Smooth muscle cell (in vitro differentiated cells): ENCODE measurements at regions not wholly inside any gene's neighbourhood (a gene's known extent, or its start where the extent isn't known, plus 50 kb on each side); places are given as distances from the start of the nearest gene placed in this dataset.

Experiments
- DNase-seq: peaks from one replicate; lab custom pipeline; 2025; ENCODE audit not compliant: unreplicated experiment; lab: John Stamatoyannopoulos, UW
- H2AFZ ChIP-seq: fragments of 200-600 bp; sonication (generic); 2 replicates; pipeline ENCODE4 v1.6.0; 2016; ENCODE audit warnings: antibody characterized with exemption, low read depth, mild to moderate bottlenecking
- H3F3A ChIP-seq: fragments of 200-600 bp; sonication (generic); 2 replicates; pipeline ENCODE4 v1.6.0; 2017; ENCODE audit warnings: antibody characterized with exemption, low read depth
- H3K27ac ChIP-seq: fragments of 200-600 bp; sonication (generic); 2 replicates; pipeline ENCODE4 v1.5.1; 2016; ENCODE audit warnings: low read depth, mild to moderate bottlenecking
- H3K27me3 ChIP-seq: fragments of 200-600 bp; sonication (generic); 2 replicates; pipeline ENCODE4 v1.6.1; 2016; ENCODE audit warnings: low read depth, mild to moderate bottlenecking
- H3K36me3 ChIP-seq: fragments of 200-600 bp; sonication (generic); 2 replicates; pipeline ENCODE4 v1.5.1; 2016; ENCODE audit warnings: low read depth
- H3K4me1 ChIP-seq: fragments of 200-600 bp; sonication (generic); 2 replicates; pipeline ENCODE4 v1.5.1; 2016; ENCODE audit warnings: low read depth
- H3K4me2 ChIP-seq: fragments of 200-600 bp; sonication (generic); 2 replicates; pipeline ENCODE4 v1.6.0; 2016; ENCODE audit warnings: mild to moderate bottlenecking
- H3K4me3 ChIP-seq: fragments of 200-600 bp; sonication (generic); 2 replicates; pipeline ENCODE4 v1.5.1; 2016; ENCODE audit warnings: mild to moderate bottlenecking
- H3K79me2 ChIP-seq: fragments of 200-600 bp; sonication (generic); 2 replicates; pipeline ENCODE4 v1.6.0; 2016; ENCODE audit warnings: low read depth, mild to moderate bottlenecking
- H3K9ac ChIP-seq: fragments of 200-600 bp; sonication (generic); 2 replicates; pipeline ENCODE4 v1.6.0; 2016; ENCODE audit warnings: low read depth
- H3K9me3 ChIP-seq: fragments of 200-600 bp; sonication (generic); replicated peaks from 2 replicates; pipeline ENCODE4 v1.5.1; 2016; ENCODE audit warnings: low read depth
- H4K20me1 ChIP-seq: fragments of 200-600 bp; sonication (generic); 2 replicates; pipeline ENCODE4 v1.6.0; 2016; ENCODE audit warnings: low read depth
- CTCF ChIP-seq: fragments of 200-600 bp; sonication (generic); IDR thresholded peaks from 2 replicates; pipeline ENCODE4 v1.5.1; 2017; ENCODE audit warnings: borderline replicate concordance, mild to moderate bottlenecking, antibody characterized with exemption; ENCODE audit not compliant: insufficient read depth, poor library complexity, severe bottlenecking
- WGBS: methylation state at CpG from one replicate; pipeline ENCODE4 v1.1.7; 2016; ENCODE audit warnings: low lambda C conversion rate; 5-methylcytosine and 5-hydroxymethylcytosine counted together

DNA sequence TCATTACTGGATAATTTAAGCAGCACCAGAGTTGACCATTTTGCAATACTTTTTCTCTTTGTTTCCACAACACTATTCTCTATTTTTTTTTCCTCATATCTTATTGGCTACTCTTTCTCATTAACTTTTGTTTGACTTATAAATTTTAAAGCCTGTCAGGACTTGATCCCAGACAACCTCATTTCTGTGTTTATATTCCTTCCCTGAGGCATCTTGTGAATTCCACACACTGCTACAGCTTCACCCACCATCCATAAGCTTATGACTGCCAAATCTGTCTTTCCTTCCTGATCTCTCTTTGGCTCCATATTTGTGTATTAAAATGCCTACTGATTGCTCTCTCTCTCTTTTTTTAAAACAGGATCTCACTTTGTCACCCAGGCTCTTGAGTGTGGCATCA is 124.6 kb upstream of the MBL2 start:
- no peaks in the 10 kb centered on the region for H3K9me3 ChIP-seq
- no peaks in the 10 kb centered on the region for H3K79me2 ChIP-seq
- H4K20me1 ChIP-seq = no peaks in the 10 kb centered on the region
- H3K4me2 ChIP-seq = no peak overlapping the region
- H3K4me3 ChIP-seq = no peak overlapping the region
- H2AFZ ChIP-seq = no peak overlapping the region
- TF ChIP-seq CTCF = no peak
- no peaks in the 10 kb centered on the region for H3K4me1 ChIP-seq
- no peak overlapping the region for H3K9ac ChIP-seq
- no peak overlapping the region for H3K27ac ChIP-seq
- H3K27me3 ChIP-seq = no peaks in the 10 kb centered on the region
- DNase-seq = no peak
- H3F3A ChIP-seq = no peaks in the 10 kb centered on the region
- H3K36me3 ChIP-seq = no peaks in the 10 kb centered on the region

GRCh38 chr10:52895059-52895458 is 122.5 kb upstream of the MBL2 start:
- H3K27me3 ChIP-seq = no peaks in the 10 kb centered on the region
- H3K27ac ChIP-seq = no peak overlapping the region
- H3F3A ChIP-seq = no peaks in the 10 kb centered on the region
- no peak overlapping the region for H3K4me3 ChIP-seq
- no peak overlapping the region for H2AFZ ChIP-seq
- TF ChIP-seq CTCF = no peak
- no peak overlapping the region for H3K9ac ChIP-seq
- no peaks in the 10 kb centered on the region for H3K4me1 ChIP-seq
- H4K20me1 ChIP-seq = no peaks in the 10 kb centered on the region
- no peak for DNase-seq
- no peaks in the 10 kb centered on the region for H3K36me3 ChIP-seq
- H3K9me3 ChIP-seq = no peaks in the 10 kb centered on the region
- no peaks in the 10 kb centered on the region for H3K79me2 ChIP-seq
- H3K4me2 ChIP-seq = no peak overlapping the region

DNA sequence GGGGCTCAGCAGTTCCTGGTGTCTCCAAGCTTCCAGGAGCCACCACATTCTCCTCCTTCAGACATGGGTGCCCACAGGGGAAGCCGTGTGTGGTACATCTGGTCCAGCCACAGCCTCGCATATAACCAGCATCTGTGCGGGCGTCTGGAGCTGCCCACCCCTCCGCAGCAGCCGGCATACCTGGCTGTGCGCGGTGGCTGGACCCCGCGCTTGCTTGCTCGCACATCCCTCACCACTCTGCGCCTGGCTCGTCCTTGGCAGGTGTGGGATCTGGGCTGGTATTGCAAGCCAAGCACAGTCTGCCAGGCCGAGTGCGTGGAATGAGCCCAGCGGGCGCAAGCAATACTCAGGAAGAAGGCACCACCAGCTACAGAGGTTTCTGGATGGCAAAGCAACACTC is 117.7 kb upstream of the MBL2 start:
- TF ChIP-seq CTCF = no peak
- no peaks in the 10 kb centered on the region for H3K27me3 ChIP-seq
- DNase-seq = no peak
- H3K9ac ChIP-seq = no peak overlapping the region
- WGBS = 97% methylated on average over 17 of the region's 17 CpGs
- H3K79me2 ChIP-seq = no peaks in the 10 kb centered on the region
- no peaks in the 10 kb centered on the region for H3K36me3 ChIP-seq
- H3K27ac ChIP-seq = no peak overlapping the region
- H2AFZ ChIP-seq = no peak overlapping the region
- no peaks in the 10 kb centered on the region for H4K20me1 ChIP-seq
- H3K9me3 ChIP-seq = no peaks in the 10 kb centered on the region
- no peaks in the 10 kb centered on the region for H3K4me1 ChIP-seq
- H3F3A ChIP-seq = no peaks in the 10 kb centered on the region
- no peak overlapping the region for H3K4me3 ChIP-seq
- no peak overlapping the region for H3K4me2 ChIP-seq

GRCh38 chr10:52889611-52890010 is 117.0 kb upstream of the MBL2 start:
- Histone ChIP-seq H3K9ac (no peak overlapping the region), H3K9me3 (no peaks in the 10 kb centered on the region), H3K4me2 (no peak overlapping the region), H3K36me3 (no peaks in the 10 kb centered on the region), H3K27ac (no peak overlapping the region), H3K79me2 (no peaks in the 10 kb centered on the region), H3F3A (no peaks in the 10 kb centered on the region), H2AFZ (no peak overlapping the region), H4K20me1 (no peaks in the 10 kb centered on the region), H3K27me3 (no peaks in the 10 kb centered on the region), H3K4me1 (no peaks in the 10 kb centered on the region), H3K4me3 (no peak overlapping the region)
- DNase-seq = no peak
- no peak for TF ChIP-seq CTCF
- 97% methylated on average over 12 of the region's 12 CpGs for WGBS
